Neural cell (in vitro differentiated cells): ENCODE measurements at regions not wholly inside any gene's neighbourhood (a gene's known extent, or its start where the extent isn't known, plus 50 kb on each side); places are given as distances from the start of the nearest gene placed in this dataset.

ENCODE experiments used
- H2AFZ ChIP-seq: fragments of 200-600, 300-800 bp; sonication (generic), shearing (Covaris generic); 2 replicates; pipeline ENCODE4 v1.6.0; 2014; ENCODE audit warnings: low read depth, mild to moderate bottlenecking, antibody characterized with exemption, low read length, moderate library complexity
- H3F3A ChIP-seq: fragments of 200-600 bp; shearing (Covaris generic); 2 replicates; pipeline ENCODE4 v1.6.1; 2016; ENCODE audit warnings: mild to moderate bottlenecking, moderate library complexity, mixed read lengths, antibody characterized with exemption, low read length; ENCODE audit not compliant: insufficient read depth, poor library complexity, severe bottlenecking
- H3K27ac ChIP-seq: fragments of 200-600, 300-800 bp; sonication (generic), shearing (Covaris generic); 2 replicates; pipeline ENCODE4 v1.5.1; 2014; ENCODE audit warnings: mild to moderate bottlenecking, low read length, moderate library complexity
- H3K27me3 ChIP-seq: fragments of 300-800, 200-600 bp; sonication (generic), shearing (Covaris generic); 2 replicates; pipeline ENCODE4 v1.6.0; 2014; ENCODE audit warnings: mild to moderate bottlenecking, low read depth, low read length, moderate library complexity; ENCODE audit not compliant: insufficient read depth
- H3K36me3 ChIP-seq: fragments of 300-800, 200-600 bp; sonication (generic), shearing (Covaris generic); 2 replicates; pipeline ENCODE4 v1.5.1; 2014; ENCODE audit warnings: mild to moderate bottlenecking, antibody characterized with exemption, low read length, moderate library complexity; ENCODE audit not compliant: insufficient read depth
- H3K4me2 ChIP-seq: fragments of 300-800, 200-600 bp; sonication (generic), shearing (Covaris generic); 2 replicates; pipeline ENCODE4 v1.6.0; 2014; ENCODE audit warnings: mild to moderate bottlenecking, low read length
- H3K4me3 ChIP-seq: fragments of 300-800, 200-600 bp; sonication (generic), shearing (Covaris generic); 2 replicates; pipeline ENCODE4 v1.5.1; 2014; ENCODE audit warnings: mild to moderate bottlenecking, low read length, moderate library complexity
- H3K79me2 ChIP-seq: fragments of 200-600 bp; shearing (Covaris generic); replicated peaks from 2 replicates; pipeline ENCODE4 v1.6.0; 2014; ENCODE audit warnings: mild to moderate bottlenecking, low read length, moderate library complexity; ENCODE audit not compliant: insufficient read depth
- H3K9ac ChIP-seq: fragments of 300-800, 200-600 bp; sonication (generic), shearing (Covaris generic); 2 replicates; pipeline ENCODE4 v1.6.1; 2016; ENCODE audit warnings: mild to moderate bottlenecking, low read length, mixed read lengths
- H3K9me2 ChIP-seq: fragments of 200-600 bp; shearing (Covaris generic); 2 replicates; pipeline ENCODE4 v1.6.1; 2016; ENCODE audit warnings: mild to moderate bottlenecking, low read length, mixed read lengths; ENCODE audit not compliant: insufficient read depth
- H3K9me3 ChIP-seq: fragments of 200-600, 300-800 bp; sonication (generic), shearing (Covaris generic); 2 replicates; pipeline ENCODE4 v1.6.1; 2016; ENCODE audit warnings: mild to moderate bottlenecking, mixed run types, low read length, moderate library complexity, mixed read lengths
- H4K20me1 ChIP-seq: fragments of 200-600 bp; shearing (Covaris generic); 2 replicates; pipeline ENCODE4 v1.6.1; 2016; ENCODE audit warnings: mild to moderate bottlenecking, mixed run types; ENCODE audit not compliant: insufficient read depth
- CTCF ChIP-seq: fragments of 450-650 bp; IDR thresholded peaks from 2 replicates; pipeline ENCODE4 v1.5.1; 2014; ENCODE audit warnings: antibody characterized with exemption, mild to moderate bottlenecking, moderate library complexity; ENCODE audit not compliant: poor library complexity, severe bottlenecking
- EP300 ChIP-seq: fragments of 450-650 bp; conservative IDR thresholded peaks from 2 replicates; pipeline ENCODE4 v1.6.1; 2014; ENCODE audit warnings: antibody characterized with exemption, mild to moderate bottlenecking, moderate library complexity; ENCODE audit not compliant: poor library complexity, severe bottlenecking
- EZH2 ChIP-seq: fragments of 200-600, 300-800 bp; shearing (Covaris generic), sonication (generic); IDR thresholded peaks from 2 replicates; pipeline ENCODE4 v1.6.1; 2014; ENCODE audit warnings: antibody characterized with exemption, low read length, borderline replicate concordance, mild to moderate bottlenecking; ENCODE audit not compliant: insufficient read depth, poor library complexity, severe bottlenecking
- MXI1 ChIP-seq: fragments of 450-650 bp; conservative IDR thresholded peaks from 2 replicates; pipeline ENCODE4 v1.6.1; 2014; ENCODE audit warnings: antibody characterized with exemption, mild to moderate bottlenecking; ENCODE audit not compliant: poor library complexity, severe bottlenecking
- POLR2AphosphoS5 ChIP-seq: IDR thresholded peaks from 2 replicates; pipeline ENCODE4 v1.6.1; 2012
- RAD21 ChIP-seq: fragments of 450-650 bp; conservative IDR thresholded peaks from 2 replicates; pipeline ENCODE4 v1.6.1; 2014; ENCODE audit warnings: antibody characterized with exemption, mild to moderate bottlenecking, moderate library complexity
- REST ChIP-seq: IDR thresholded peaks from 2 replicates; pipeline ENCODE4 v1.6.1; 2012; ENCODE audit warnings: borderline replicate concordance
- SMC3 ChIP-seq: fragments of 450-650 bp; conservative IDR thresholded peaks from 2 replicates; pipeline ENCODE4 v1.6.1; 2014; ENCODE audit warnings: antibody characterized with exemption, mild to moderate bottlenecking, moderate library complexity; ENCODE audit not compliant: poor library complexity
- TAF1 ChIP-seq: IDR thresholded peaks from 2 replicates; pipeline ENCODE4 v1.6.1; 2012; ENCODE audit warnings: low read depth

GRCh38 chr6:9461188-9461587 is 953.7 kb downstream of the TFAP2A start:
- H3K27ac ChIP-seq = no peak overlapping the region
- no peak overlapping the region for H2AFZ ChIP-seq
- no peaks in the 10 kb centered on the region for H4K20me1 ChIP-seq
- no peaks in the 10 kb centered on the region for H3K9me3 ChIP-seq
- no peaks in the 10 kb centered on the region for H3K27me3 ChIP-seq
- H3K4me3 ChIP-seq = no peak overlapping the region
- H3F3A ChIP-seq = no peaks in the 10 kb centered on the region
- H3K79me2 ChIP-seq = no peaks in the 10 kb centered on the region
- H3K36me3 ChIP-seq = no peaks in the 10 kb centered on the region
- H3K9ac ChIP-seq = no peak overlapping the region
- H3K4me2 ChIP-seq = no peak overlapping the region
- H3K9me2 ChIP-seq = no peaks in the 10 kb centered on the region
- TF ChIP-seq TAF1 (no peak), EZH2 (no peak), MXI1 (no peak), SMC3 (no peak), CTCF (no peak), RAD21 (no peak), EP300 (no peak), REST (no peak), POLR2AphosphoS5 (no peak)

- H2AFZ ChIP-seq = no peak overlapping the region
- no peak overlapping the region for H3K9ac ChIP-seq
- no peak overlapping the region for H3K27ac ChIP-seq
- no peaks in the 10 kb centered on the region for H3K79me2 ChIP-seq
- H3K9me3 ChIP-seq = no peaks in the 10 kb centered on the region
- no peak overlapping the region for H3K4me3 ChIP-seq
- no peaks in the 10 kb centered on the region for H3K27me3 ChIP-seq
- no peaks in the 10 kb centered on the region for H4K20me1 ChIP-seq
- TF ChIP-seq CTCF (no peak), SMC3 (no peak), EP300 (no peak), MXI1 (no peak), RAD21 (no peak), POLR2AphosphoS5 (no peak), EZH2 (no peak)
- no peak overlapping the region for H3K4me2 ChIP-seq
- no peaks in the 10 kb centered on the region for H3K36me3 ChIP-seq
- no peaks in the 10 kb centered on the region for H3F3A ChIP-seq
- no peaks in the 10 kb centered on the region for H3K9me2 ChIP-seq
These were observed 956.5 kb downstream of the TFAP2A start for GRCh38 chr6:9458424-9458823.
